CD4-positive, alpha-beta T cell treated with Interleukin-12 subunit alpha and Interleukin-12 subunit beta, for 1 hour (primary cell): ENCODE measurements at regions not wholly inside any gene's neighbourhood (a gene's known extent, or its start where the extent isn't known, plus 50 kb on each side); places are given as distances from the start of the nearest gene placed in this dataset.

ENCODE experiments used
- DNase-seq: peaks from one replicate; pipeline ENCODE4 v3.0.0-alpha.2; 2020

DNA sequence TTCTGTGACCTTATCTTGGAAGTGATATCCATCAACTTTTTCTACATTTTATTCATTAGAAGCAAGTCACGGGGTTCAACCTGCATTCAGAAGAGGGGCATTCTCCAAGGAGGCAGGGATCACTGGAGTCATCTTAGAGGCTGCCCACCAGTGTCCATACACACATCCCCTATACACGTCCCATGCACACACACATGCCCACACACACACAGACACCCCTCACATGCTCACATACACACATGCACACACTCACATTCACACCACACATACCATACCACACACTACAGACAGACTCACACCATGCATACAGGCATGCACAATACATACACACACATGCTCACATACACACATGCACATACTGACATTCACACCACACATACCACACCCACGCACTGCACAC is 884.7 kb downstream of the TBC1D22A start:
- no peak for DNase-seq

DNA sequence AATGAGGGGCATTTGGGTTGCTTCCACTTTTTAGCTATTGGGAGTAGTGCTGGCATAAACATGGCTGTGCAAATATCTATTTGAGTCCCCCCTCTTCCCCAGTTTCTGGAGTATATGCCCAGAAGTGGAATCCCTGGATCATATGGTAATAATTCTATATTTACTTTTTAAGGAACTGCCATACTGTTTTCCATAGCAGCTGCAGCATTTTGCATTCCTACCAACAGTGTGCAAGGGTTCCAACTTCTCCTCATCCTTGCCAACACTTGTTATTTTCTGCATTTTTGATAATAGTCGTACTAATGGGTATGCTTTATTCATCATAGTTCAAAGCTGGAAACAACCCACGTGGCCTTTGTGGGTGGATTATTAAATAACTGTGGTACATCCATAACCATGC is 883.5 kb downstream of the TBC1D22A start:
- DNase-seq = no peak

GRCh38 chr22:47645450-47645914 is 883.0 kb downstream of the TBC1D22A start:
- no peak for DNase-seq

DNA sequence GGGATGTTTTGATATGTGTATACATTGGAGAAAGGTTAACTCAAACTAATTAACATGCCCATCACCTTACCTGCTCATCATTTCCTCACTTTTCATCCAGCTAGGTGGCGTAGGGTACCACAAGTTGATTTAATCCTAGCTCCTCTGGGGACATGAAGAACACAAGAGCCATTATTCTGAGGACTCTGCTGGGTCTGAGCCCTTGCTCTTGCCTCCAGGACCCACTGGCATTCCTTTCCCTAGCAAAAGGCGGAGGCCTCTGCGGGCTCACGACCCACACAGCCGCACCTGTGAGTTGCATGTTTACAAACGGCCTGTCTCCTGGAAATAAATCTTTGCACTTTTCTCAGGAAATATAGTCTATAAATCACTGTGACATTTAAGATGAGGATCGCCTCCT is 871.9 kb downstream of the TBC1D22A start:
- DNase-seq = no peak

DNA sequence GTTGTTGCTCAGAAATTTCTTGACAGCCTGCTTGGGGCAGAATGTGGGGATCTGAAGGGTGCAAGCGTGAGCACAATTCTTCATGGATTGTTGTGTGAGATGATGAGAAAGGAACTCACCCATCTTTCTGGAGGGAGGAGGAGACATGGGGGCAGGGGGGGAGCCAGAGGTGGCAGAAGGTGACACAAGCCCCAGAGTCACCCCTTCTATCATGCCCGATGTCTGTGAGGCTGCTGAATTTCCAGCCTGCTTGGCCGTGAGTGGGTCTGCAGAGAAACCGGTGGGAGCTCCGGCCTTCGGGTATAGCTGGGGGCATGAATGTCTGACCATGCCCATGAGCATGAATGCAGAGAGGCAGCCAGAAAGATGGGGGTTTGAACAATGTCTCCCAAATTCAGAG is 870.7 kb downstream of the TBC1D22A start:
- DNase-seq = no peak

DNA sequence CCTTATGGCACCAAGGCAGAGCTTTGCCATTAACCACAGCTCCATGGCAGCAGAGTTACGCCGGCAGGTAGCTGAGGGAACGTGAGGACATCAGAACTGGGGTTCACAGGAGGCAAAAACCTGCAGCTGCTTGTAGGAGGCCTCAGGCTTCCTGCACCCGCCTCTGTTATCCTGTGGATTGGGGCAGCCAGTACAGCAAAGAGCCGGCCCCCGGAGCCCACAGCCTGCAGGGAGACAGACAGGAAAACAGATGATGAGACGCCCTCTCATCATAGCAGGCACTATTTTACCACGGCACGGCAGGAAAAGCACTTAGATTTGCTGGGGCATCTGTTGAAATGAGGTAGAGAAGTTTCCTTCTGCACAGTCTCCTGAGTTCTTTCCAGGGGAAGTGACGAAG is 870.3 kb downstream of the TBC1D22A start:
- no peak for DNase-seq

DNA sequence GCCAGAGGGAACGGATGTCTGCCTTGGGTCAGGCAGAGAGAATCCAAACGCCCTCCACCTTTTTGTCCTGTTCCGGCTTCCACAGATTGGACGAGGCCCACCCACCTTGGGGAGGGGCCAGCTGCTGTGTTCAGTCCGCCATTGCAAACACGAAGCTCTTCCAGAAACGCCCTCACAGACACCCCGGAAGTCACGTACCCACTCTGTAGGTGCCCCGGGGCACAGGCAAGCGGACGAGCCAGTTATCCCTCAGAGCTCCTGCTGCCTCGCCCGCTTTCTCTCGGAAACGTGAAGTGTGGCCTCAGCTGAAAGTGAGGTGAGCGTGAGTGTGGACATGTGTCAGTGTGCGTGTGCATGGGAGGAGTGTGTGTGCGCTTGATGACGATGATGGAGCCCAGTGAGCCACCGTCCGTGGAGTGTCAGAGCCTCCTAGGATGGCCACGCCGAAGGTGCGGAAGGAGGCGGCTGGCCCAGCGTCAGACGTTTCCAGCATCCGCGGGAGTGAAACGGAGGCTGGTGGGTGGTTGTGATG is 869.2 kb downstream of the TBC1D22A start:
- DNase-seq = no peak

GRCh38 chr22:47630741-47631534 is 868.5 kb downstream of the TBC1D22A start:
- no peak for DNase-seq

DNA sequence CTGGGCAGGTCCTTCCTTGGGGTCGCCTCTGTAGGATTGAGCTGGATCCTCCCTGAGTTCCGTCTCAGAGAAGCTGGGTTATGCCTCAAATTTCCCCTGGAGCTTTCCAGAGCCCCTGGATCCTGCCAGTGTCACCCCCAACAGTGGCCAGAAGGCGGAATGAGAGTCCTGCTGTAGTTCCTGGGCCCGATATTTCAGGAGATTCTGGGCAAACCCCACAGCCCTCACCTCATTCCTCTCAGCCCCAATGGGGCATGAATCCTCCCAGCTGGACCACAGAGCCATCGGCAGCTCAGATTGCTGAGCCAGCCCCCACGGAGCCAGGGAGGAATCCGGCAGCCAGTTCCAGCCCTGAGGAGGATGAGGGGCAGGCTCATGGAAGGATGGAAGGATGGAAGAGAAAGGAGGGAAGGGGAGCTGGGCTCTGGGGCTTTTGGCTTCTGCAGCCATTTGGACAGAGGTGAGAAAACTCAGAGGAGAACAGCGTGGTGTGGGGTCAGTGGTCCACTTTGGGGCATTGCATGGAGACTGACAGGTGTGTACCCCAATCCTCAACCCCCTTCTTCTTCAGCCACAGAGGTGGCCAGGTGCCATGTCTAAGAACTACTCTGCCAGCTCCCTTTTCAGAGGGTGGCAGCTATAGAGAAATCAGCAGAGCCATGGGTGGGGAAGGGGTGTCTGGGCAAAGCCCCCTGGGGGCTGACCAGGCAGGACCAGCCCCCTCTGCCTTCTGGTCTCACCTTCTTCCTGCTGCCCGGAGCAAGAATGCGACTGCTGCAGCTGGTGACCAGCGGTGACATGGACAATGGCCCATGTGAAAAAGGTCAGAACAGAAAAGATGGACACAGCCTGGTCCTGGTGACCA is 867.6 kb downstream of the TBC1D22A start:
- no peak for DNase-seq

- DNase-seq = no peak
These were observed 866.8 kb downstream of the TBC1D22A start for GRCh38 chr22:47629273-47629711.

DNA sequence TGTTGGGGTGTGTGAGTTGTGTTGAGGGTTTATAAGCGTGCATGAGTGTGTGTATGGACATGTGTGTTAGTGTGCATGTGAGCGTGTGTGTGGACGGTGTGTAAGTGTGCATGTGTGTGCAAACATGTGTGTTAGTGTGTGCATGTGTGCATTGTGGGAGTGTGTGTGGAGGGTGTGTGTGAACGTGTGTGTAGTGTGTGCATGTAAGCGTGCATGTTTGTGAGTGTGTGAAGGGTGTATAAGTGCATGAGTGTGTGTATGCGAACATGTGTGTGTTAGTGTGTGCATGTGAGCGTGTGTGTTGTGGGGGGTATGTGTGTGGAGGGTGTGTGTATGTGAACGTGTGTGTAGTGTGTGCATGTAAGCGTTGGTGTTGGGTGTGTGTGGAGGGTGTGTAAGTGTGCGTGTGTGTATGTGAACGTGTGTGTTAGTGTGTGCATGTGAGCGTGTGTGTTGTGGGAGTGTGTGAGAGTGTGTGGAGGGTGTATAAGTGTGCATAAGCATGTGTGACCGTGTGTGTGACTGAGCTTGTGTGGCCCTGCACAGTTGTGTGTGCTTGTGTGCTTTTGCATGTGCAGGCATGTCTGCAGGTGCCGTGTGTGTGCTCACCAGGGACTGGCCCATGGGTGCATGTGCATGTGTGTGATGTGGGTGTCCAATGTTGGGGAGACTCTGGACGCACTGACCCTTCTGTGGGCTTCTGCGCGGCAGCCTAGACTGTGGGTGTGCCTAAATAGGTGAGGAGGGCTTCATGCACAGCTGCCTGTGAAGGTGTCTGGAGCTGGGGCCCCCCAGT is 866.2 kb downstream of the TBC1D22A start:
- no peak for DNase-seq

DNA sequence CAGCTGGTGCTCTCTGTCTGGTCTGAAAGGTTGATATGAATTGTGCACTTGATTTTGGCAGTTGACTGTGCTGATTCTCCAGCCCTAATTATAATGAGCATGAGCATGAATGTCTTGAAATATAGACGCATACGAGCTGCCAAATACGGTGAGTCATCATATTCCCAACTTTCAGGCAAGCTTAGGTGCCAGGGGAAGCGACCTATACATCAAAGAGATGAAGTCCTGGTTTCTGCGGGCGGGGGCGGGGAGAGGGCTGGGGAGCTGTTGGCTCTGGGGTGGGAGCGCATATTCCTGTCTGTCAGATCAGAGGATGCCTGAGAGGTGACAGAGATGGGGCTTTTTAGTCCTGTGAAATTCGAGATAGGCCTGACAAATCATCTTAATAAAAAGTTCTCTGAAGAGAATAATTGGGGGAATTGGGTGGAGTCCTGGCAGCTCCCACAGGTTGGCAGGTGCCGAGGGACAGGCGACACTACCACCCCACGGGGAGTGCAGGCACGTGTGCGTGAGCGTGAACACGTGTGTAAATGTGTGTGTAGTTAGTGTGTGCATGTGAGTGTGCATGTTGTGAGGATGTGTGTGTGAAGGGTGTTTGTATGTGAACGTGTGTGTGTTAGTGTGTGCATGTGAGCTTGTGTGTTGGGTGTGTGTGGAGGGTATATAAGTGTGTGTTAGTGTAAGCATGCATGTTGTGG is 865.3 kb downstream of the TBC1D22A start:
- DNase-seq = no peak

- DNase-seq = no peak
These were observed 864.3 kb downstream of the TBC1D22A start for GRCh38 chr22:47626428-47627390.

DNA sequence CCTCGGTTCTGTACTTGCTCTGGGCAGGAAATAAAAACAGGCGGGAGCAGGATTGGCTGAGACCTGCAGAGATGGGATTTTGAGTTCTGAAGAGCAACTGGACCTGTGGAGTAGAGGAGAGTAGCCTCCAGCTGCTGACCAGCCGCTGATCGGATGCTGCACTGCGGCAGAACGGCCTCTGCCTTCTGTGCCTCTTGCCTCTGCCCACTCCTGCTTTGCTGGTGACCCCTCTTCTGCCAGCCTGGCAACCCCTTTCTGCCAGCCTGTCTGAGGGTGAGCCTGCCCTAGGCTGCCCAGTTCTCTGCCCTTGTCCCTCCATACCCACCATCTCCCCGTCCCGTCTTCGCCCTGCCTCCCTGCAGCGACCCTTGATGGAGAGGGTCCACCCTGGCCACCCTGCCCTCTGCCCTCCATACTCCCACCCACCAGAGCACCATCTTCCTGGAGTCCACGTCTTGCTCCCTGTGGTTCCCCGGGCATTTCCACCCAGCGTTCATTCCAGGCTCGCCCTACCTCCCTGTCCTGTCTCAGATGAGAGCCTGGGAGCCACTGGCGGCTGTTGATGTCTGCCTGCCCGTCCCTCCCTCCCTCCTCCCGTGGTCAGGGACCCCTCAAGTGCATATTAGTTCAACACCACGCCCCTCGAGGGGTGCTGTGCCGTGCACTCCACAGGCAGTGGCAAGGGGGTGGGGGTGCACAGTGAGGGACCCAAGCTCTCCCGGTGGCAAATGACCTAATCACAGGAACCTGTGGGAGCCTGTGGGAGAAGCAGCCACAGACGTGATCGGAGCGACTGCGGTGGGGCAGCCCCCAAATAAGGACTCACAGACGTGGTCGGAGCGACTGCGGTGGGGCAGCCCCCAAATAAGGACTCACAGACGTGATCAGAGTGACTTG is 863.3 kb downstream of the TBC1D22A start:
- DNase-seq = no peak

DNA sequence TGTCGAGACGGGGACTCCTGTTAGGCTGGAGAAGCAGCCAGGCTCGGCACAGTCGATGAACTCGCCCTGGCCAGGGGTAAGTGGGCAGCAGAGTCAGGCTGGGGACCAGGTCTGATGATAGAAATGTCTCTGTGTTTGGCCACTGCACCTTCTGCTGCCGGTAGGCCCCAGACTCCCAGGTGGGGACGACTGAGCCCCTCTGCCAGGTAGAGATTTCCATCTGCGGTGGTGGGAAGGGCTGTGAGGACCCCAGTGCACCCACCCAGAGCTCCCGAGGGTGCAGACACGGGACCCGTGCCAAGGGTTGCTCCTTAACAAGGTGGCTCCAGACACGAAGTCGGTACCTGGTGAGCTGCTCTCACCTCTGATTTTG is 862.5 kb downstream of the TBC1D22A start:
- DNase-seq = no peak

GRCh38 chr22:47624252-47625012 is 862.0 kb downstream of the TBC1D22A start:
- no peak for DNase-seq

- no peak for DNase-seq
These were observed 861.3 kb downstream of the TBC1D22A start for GRCh38 chr22:47623763-47624148.

GRCh38 chr22:47623066-47623762 is 860.8 kb downstream of the TBC1D22A start:
- DNase-seq = no peak

GRCh38 chr22:47622541-47622940 is 860.1 kb downstream of the TBC1D22A start:
- no peak for DNase-seq
